Panc1 (cell line): ENCODE measurements at regions not wholly inside any gene's neighbourhood (a gene's known extent, or its start where the extent isn't known, plus 50 kb on each side); places are given as distances from the start of the nearest gene placed in this dataset.

Experiments used
- ATAC-seq: fragments of 200-7000 bp; cut with Tn5 transposase; 2 replicates; pipeline ENCODE4 v1.9.1; 2020; ENCODE audit warnings: mild to moderate bottlenecking, moderate library complexity
- BruUV-seq: library from RNA; stranded (reverse); fragments of 400-500 nt; replicated peaks from 2 replicates; lab custom pipeline; 2021; lab: Mats Ljungman, UMichigan
- CTCF ChIA-PET: fragments of 300-600 bp; sonication (Branson Sonifier 250); formaldehyde crosslinking; loops from one replicate; lab custom pipeline; 2022; ENCODE audit warnings: antibody characterized with exemption; lab: Charles Lee
- POLR2A ChIA-PET: fragments of 300-600 bp; sonication (Branson Sonifier 250); formaldehyde crosslinking; loops from one replicate; lab custom pipeline; 2022; ENCODE audit warnings: antibody characterized with exemption; lab: Charles Lee
- DNase-seq: peaks from one replicate; pipeline ENCODE4 v3.0.0-alpha.2; 2010; ENCODE audit warnings: low read depth, low spot score
- H3K27ac ChIP-seq: 2 replicates; pipeline ENCODE4 v1.5.1; 2011; ENCODE audit warnings: mild to moderate bottlenecking, low read length, inconsistent platforms
- H3K27me3 ChIP-seq: fragments of 200-500 bp; sonication (Bioruptor generic); 2 replicates; pipeline ENCODE4 v1.6.0; 2014; ENCODE audit warnings: low read length, inconsistent platforms; ENCODE audit not compliant: control insufficient read depth, insufficient read depth
- H3K36me3 ChIP-seq: fragments of 200-500 bp; sonication (Bioruptor generic); 2 replicates; pipeline ENCODE4 v1.5.1; 2014; ENCODE audit warnings: inconsistent platforms, mild to moderate bottlenecking, low read length, moderate library complexity; ENCODE audit not compliant: control insufficient read depth, insufficient read depth
- H3K4me1 ChIP-seq: 2 replicates; pipeline ENCODE4 v1.5.1; 2011; ENCODE audit warnings: inconsistent platforms, mild to moderate bottlenecking, low read length, moderate library complexity; ENCODE audit not compliant: control insufficient read depth, insufficient read depth
- H3K4me3 ChIP-seq, 2 experiments: 2 replicates each; pipeline ENCODE4 v1.5.1; 2011 to 2012; ENCODE audit warnings: low read depth in 2 of 2, low read length in 2 of 2, mild to moderate bottlenecking in 2 of 2, inconsistent platforms in 1 of 2, moderate library complexity in 1 of 2
- H3K9me3 ChIP-seq: fragments of 200-500 bp; sonication (Bioruptor generic); 2 replicates; pipeline ENCODE4 v1.5.1; 2014; ENCODE audit warnings: low read depth, mild to moderate bottlenecking, inconsistent platforms, low read length, moderate library complexity; ENCODE audit not compliant: control insufficient read depth, insufficient read depth
- CTCF ChIP-seq: fragments of 450-650 bp; IDR thresholded peaks from 2 replicates; pipeline ENCODE4 v1.5.1; 2017; ENCODE audit warnings: mild to moderate bottlenecking
- POLR2AphosphoS5 ChIP-seq: IDR thresholded peaks from 2 replicates; pipeline ENCODE4 v1.6.1; 2012; ENCODE audit warnings: mild to moderate bottlenecking, low read depth, low read length, moderate library complexity
- REST ChIP-seq, 2 experiments: IDR thresholded peaks; 2 replicates each; pipeline ENCODE4 v1.6.1; 2011 to 2012; ENCODE audit warnings: low read depth in 2 of 2, control low read depth in 1 of 2, low read length in 1 of 2, mild to moderate bottlenecking in 1 of 2, moderate library complexity in 1 of 2; ENCODE audit not compliant: insufficient read depth in 1 of 2
- SIN3A ChIP-seq: IDR thresholded peaks from 2 replicates; pipeline ENCODE4 v1.6.1; 2012; ENCODE audit warnings: low read depth, mild to moderate bottlenecking, low read length, moderate library complexity, borderline replicate concordance; ENCODE audit not compliant: insufficient read depth
- TCF7L2 ChIP-seq: IDR thresholded peaks from 2 replicates; pipeline ENCODE4 v1.6.1; 2011; ENCODE audit warnings: mild to moderate bottlenecking, low read depth, low read length, inconsistent platforms
- in situ Hi-C: cut with HindIII; loops from 2 replicates; pipeline ENCODE4 v1.10.0; 2016; ENCODE audit warnings: low sequenced_read_pairs, low pct_unique_long_range_greater_than_20kb
- intact Hi-C: fragments of 100-400 bp; cut with micrococcal nuclease; formaldehyde crosslinking; loops from one replicate; pipeline ENCODE4 v1.10.0; 2022; ENCODE audit not compliant: unreplicated experiment

DNA sequence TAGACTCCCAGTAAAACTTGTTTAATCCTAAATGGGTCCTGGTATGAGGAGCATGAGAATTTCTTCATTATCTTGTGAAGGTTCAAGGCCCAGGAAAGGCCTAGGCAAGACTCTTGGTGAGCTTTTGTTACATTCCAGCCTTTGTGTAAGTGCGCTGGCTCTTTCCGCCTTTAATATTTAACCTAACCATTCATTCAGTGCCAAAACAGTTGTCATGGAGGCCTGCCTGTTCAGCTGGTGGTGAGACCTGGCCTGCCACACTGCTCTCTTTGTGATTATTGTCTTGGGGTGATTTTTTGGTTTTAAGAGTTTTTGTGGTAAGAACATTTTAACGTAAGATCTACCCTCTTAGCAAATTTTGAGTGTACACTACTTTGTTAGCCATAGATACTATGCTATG is 127.5 kb upstream of the WWC1 start:
- TF ChIP-seq CTCF, result no peak
- TF ChIP-seq TCF7L2, result no peak
- no peak for TF ChIP-seq REST (IDR thresholded peaks at IDR 0.05; ENCODE audit: insufficient read depth in 1 of 2, low read depth in 2 of 2, low read length in 1 of 2)
- TF ChIP-seq POLR2AphosphoS5, result no peak
- TF ChIP-seq SIN3A, result no peak
- POLR2A ChIA-PET, result no interaction called here
- in situ Hi-C loops (no loop called here), intact Hi-C loops (no loop called here)
- BruUV-seq, result no TSS peak
- Histone ChIP-seq H3K9me3 (no peaks in the 10 kb centered on the region), H3K4me3 (no peak overlapping the region), H3K4me1 (no peaks in the 10 kb centered on the region), H3K36me3 (no peaks in the 10 kb centered on the region), H3K27ac (no peak overlapping the region), H3K27me3 (peaks cover 8% of the 10 kb centered on the region)
- ATAC-seq (no peak), DNase-seq (no peak)
- CTCF ChIA-PET, result no interaction called here

DNA sequence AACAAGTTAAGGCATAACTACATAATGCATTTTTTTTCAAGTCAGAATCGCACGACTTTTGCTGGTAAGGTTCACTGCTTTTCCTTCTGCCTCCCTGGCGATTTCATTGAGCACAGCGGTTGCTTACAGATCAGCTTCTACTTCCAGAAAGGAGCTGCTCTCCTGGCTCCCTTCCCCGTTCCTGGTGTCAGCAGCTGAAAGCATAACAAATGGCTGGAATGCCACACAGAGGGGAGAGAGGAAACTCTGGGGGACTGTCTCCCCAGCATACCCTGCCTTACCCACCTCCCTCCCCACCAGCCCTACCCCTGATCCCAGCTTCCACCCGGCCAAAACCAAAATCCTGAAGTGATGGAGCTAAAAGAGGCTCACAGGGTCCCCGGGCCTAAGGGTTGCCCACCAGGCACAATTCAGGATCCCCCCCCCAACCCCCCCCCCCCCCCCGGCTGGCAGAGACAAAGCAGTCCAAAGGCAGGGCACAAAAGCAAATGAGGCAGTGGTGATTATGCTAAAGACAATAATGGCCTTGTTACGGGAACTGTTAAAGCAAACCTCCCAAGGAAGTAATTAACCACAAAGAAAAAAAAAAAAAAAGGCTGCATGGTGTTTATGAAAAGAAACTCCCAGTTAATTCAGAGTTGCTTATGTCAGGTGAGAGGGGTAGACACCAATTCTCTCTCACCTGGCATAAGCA is 126.1 kb upstream of the WWC1 start:
- intact Hi-C loops, result no loop called here
- Histone ChIP-seq H3K27me3 (peaks cover 8% of the 10 kb centered on the region), H3K36me3 (no peaks in the 10 kb centered on the region), H3K4me1 (no peaks in the 10 kb centered on the region), H3K27ac (no peak overlapping the region), H3K4me3 (no peak overlapping the region), H3K9me3 (no peaks in the 10 kb centered on the region)
- ChIA-PET POLR2A (no interaction called here), CTCF (no interaction called here)
- TF ChIP-seq POLR2AphosphoS5, result no peak
- no peak for TF ChIP-seq SIN3A
- no peak for TF ChIP-seq TCF7L2
- TF ChIP-seq CTCF, result no peak
- TF ChIP-seq REST (IDR thresholded peaks at IDR 0.05; ENCODE audit: insufficient read depth in 1 of 2, low read depth in 2 of 2, low read length in 1 of 2), result no peak
- DNase-seq (no peak), ATAC-seq (no peak)
- in situ Hi-C loops, result no loop called here
- BruUV-seq, result no TSS peak
